ENCODE measurements at regions not wholly inside any gene's neighbourhood (a gene's known extent, or its start where the extent isn't known, plus 50 kb on each side); places are given as distances from the start of the nearest gene placed in this dataset.

- no peak for DNase-seq
These were observed 115.4 kb downstream of the EFNB1 start for GRCh38 chrX:68944211-68944610.

- no peak for DNase-seq
These were observed 114.0 kb downstream of the EFNB1 start for GRCh38 chrX:68942840-68943239.

DNA sequence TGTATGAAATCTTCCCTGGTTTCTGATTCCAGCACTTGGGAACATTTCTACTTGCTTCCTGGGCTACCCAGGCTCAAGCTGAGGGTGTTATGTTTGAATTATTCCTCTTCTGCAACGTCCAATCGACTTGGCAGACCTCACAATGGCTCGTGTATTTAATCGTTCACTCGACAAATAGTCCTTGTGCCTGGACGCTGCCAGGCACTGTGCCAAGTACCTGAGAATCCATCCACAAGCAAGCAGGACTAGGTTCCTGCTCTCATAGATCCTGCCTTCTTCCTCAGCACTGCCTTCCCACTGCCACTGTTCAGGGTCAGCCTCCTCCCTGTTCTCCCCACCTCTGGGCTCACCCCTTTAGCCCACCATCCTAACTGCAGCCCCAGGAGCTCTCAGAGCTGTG, 113.3 kb downstream of the EFNB1 start:
- DNase-seq = no peak

- DNase-seq = no peak
These were observed 112.6 kb downstream of the EFNB1 start for GRCh38 chrX:68941385-68941952.

DNA sequence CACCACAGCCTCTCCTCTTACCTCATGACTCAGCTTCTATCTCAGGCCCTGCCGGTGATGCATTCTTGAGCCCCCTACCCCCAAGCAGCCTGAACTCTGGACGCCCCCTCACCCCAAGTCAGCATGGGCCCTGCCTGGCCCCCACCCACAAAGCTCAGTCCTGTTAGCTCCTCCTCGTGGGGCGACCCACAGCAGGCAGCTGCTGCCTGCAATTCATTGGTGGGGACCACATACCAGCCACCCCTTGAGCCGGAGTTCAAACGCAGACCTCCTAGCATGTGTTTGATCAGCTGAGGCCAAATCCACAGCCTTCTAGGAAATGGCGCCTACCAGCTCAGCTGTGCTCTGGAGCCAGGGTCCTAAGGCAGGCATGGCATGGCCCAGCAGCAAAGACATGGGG, 111.8 kb downstream of the EFNB1 start:
- no peak for DNase-seq

- DNase-seq = no peak
These were observed 111.0 kb downstream of the EFNB1 start for GRCh38 chrX:68939868-68940267.

- DNase-seq = no peak
These were observed 109.6 kb downstream of the EFNB1 start for GRCh38 chrX:68938244-68939004.

DNA sequence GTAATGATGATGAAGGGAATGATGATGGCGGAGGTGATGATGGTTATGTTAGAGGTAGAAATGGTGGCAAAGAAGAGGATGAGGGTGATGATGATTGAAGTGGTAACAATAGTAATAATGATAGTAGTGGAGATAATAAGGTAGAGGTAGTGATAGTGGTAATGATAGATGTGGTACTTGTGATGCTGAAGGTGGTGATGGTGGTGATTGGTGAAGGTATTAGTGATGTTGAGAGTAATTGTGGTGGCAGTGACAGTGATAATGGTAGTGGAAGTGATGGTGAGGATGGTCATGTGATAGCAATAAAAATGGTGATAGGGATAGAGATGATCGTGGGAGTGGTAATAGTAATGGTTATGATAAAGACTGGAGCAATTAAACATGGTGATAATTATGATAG, 108.8 kb downstream of the EFNB1 start:
- DNase-seq = no peak

DNA sequence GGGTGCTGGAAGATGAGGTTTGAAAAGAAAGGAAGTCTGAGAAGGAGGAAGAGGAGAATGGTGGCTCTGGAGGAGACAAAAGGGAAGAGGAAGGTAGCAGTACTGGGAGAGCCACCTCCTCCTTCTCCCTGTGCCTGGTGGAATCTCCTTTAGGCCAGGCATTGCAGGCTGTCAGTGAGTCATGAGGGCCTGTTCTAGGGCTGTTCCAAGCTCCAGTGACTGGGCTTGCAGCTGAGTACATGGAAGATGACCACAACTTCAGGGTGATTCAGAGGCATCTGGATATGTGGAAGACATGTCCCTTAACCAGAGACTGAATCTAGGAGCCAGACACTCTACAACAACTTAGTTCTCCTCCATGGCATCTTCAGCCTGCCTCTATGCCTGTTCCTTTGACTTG, 107.8 kb downstream of the EFNB1 start:
- DNase-seq = no peak

GRCh38 chrX:68936126-68936525, 107.3 kb downstream of the EFNB1 start:
- DNase-seq = no peak

DNA sequence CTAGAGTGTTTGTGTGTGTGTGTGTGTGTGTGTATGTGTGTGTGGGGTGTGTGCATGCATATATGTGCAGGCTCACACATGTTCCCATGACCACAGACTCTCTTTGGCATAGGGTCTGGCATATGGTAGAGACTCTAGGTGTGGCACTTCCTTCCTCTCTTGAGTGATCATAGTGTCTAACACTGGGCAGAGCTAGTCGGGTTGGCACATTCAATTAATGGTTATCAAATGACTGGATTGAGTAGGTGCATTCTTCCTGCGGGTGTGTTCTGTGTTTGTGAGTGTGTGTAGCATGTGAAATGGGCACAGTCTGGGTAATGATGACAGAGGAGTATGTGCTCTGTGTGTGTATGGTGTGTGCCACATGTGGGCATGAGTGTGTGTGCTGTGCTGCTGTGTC, 106.5 kb downstream of the EFNB1 start:
- DNase-seq = no peak

DNA sequence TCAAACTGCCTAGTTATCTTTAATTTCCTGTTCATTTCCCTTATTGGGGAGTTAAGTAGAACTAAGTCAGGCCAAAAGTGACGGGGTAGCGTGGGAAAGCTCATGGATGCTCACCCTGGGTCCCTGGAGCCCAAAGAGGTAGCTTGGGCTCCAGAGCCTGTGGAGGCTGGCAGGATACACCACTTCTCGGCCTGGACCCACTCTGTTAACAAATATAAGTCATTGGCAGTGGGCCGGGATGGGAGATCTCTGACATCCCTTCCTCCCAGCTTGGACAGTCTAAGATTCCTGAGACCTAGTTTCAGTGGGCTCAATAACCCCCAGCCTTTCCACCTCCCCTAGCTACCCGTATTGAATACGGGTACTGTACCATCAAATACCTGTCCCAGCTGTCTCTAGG, 106.1 kb downstream of the EFNB1 start:
- no peak for DNase-seq

GRCh38 chrX:68934421-68934820, 105.6 kb downstream of the EFNB1 start:
- DNase-seq = no peak

- no peak for DNase-seq
These were observed 103.8 kb downstream of the EFNB1 start for GRCh38 chrX:68932611-68933010.

DNA sequence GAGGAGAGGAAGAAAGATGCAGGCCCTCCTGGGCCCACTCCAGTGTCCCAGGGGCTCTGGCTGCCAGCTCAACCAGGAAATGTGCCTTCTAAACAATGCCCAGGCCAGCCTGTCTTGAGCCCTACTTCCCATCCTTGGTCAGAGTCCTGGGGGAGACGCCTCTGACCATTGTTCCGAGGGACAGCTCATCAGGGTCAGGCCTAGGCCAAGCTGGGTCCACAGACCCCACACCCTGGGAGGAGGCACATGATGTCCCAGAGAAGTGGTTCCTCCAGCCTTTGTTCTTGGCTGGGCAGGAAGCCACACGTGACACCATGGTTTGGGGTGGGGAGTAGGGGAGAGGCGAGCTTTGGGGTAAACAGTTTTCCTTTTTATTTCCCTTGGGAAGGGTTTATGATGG, 102.5 kb downstream of the EFNB1 start:
- no peak for DNase-seq

DNA sequence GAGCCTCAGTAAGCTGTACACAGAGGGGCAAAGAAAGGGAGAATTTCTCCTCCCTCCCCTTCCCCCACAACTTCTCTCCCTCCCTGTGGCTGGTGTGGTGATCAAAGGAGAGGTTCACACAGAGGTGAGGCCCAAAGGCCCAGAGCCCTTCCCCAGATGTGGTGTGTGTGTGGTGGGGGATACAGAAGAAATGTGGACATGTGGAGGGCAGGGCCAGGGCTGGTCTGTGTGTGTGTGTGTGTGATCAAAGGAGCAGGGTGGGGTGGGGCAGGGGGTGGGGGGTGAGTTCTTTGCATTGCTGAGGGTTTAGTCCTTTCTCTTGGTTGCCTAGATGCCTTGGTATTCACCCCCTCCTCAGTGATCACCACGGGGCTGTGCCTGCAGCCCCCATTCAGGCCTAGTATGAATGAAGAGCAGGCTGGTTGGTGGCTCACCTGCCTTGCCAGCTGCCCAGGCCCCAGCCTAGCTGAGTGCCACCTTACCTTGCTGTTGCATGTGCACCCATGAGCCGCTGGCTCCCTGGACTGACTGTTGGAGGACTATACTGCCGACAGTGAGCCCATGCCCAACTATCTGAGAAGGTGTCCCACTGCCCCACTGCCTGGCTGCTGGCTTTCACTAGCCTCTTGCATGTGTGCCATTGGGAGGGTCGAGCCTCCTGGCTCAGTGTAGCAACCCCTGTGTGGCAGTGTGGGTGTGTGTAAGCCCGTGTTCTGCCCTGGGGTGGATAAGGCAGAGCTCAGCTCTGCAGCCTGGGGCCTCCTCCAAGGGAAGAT, 101.9 kb downstream of the EFNB1 start:
- no peak for DNase-seq

GRCh38 chrX:68929332-68930150, 100.7 kb downstream of the EFNB1 start:
- DNase-seq = no peak

GRCh38 chrX:68928401-68928800, 99.6 kb downstream of the EFNB1 start:
- no peak for DNase-seq

DNA sequence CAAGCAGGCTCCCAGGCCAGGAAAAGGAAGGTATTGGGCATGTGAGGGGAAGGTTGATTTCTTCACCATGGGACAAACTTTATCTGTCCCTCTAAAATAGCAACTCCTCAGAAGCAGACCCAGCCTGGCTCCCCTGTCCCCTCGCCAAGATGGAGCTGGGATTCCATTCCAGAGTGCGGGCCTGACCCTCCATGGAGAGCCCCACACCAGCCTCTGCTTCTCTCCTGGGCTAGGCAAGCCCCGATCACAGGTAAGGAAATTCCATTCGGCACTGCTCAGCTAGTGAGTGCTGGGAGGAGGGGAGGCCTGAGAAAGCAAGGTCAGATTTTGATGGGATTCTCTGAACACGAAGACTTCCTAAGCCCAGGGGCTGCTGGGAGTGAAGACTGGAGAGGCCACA, 98.4 kb downstream of the EFNB1 start:
- DNase-seq = no peak

DNA sequence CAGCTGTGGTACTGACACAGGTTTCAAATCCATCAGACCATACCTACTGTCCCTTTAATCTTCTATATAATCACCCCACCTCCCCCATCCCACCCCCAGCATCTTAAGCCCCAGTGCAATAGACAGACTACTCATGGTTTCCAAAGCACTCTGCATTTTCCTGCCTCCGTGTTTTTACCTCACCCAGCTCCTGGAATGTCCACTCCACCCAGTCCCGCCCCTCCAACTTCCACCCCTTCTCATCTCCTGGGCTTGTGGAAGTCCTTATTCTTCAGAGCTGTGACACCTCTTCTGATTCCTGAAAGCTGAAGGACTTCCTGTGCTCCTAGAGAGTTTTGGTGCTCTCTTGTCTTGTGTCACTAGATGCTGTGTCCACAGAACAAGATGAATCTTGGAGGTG, 94.3 kb downstream of the EFNB1 start:
- no peak for DNase-seq

DNA sequence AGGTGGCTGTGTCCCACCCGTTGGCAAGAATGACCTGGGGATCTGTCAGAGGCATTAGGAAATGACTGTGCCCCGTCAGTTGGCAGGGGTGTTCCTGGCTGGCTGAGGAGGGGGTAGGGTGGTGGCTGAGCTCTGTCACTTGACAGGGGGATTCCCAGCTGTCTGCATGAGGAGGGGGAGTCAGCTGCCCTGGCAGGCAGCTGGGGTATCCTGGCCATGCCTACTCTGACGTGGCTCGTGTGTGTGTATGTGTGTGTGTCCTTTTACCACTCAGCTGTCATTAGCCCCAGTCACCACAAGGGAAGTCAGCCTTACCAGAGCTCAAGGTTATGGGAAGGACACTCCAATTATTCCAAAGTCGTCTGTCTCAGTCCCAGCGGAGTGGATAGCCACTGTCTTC, 93.2 kb downstream of the EFNB1 start:
- no peak for DNase-seq

DNA sequence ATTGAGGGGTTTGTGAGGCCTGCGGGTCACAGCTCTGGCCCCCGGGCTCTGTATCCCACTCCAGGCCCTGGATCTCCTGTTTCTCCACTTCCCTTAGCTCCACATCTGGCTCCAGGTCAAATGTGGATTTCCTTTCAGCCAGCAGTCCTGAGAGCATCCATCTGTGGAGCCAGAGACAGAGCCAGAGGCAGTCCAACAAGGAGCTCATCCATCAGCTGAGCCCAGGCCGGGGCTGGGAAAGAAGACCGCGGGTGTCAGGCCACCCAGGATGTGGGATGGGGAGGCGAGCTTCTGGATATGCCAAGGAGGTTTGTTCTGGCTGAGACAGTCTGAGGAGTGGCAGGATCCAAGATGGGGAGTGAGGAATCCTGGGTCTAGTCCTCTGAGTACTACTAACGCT, 91.7 kb downstream of the EFNB1 start:
- no peak for DNase-seq

- no peak for DNase-seq
These were observed 90.9 kb downstream of the EFNB1 start for GRCh38 chrX:68919707-68920106.
